Liver (tissue), 8 donors: ENCODE measurements at regions not wholly inside any gene's neighbourhood (a gene's known extent, or its start where the extent isn't known, plus 50 kb on each side); places are given as distances from the start of the nearest gene placed in this dataset.
"Not testable (repeated sequence)": the region's sequence is repeated elsewhere in the genome, so short reads cannot be mapped to it uniquely, and the experiment has no call there.

ENCODE experiments used
- DNase-seq: peaks from one replicate; pipeline ENCODE4 v3.0.0-alpha.2; 2017; ENCODE audit warnings: low spot score
- H3K27ac ChIP-seq, 2 donors: one replicate each; pipeline ENCODE4 v1.7.0; 2013; ENCODE audit warnings: inconsistent platforms in 2 of 2, low read length in 2 of 2, control low read depth in 1 of 2, low read depth in 1 of 2, mild to moderate bottlenecking in 1 of 2
- H3K27me3 ChIP-seq, 4 donors: one replicate each; pipeline versions ENCODE4 v1.6.1 to v1.7.0; 2013; ENCODE audit warnings: low read length in 3 of 4, inconsistent platforms in 1 of 4, mild to moderate bottlenecking in 1 of 4, moderate library complexity in 1 of 4; ENCODE audit not compliant: control insufficient read depth in 4 of 4, insufficient read depth in 4 of 4
- H3K36me3 ChIP-seq, 4 donors: one replicate each; pipeline versions ENCODE4 v1.6.1 to v1.7.0; 2013; ENCODE audit warnings: low read length in 3 of 4, mild to moderate bottlenecking in 3 of 4, low read depth in 1 of 4, moderate library complexity in 1 of 4; ENCODE audit not compliant: control insufficient read depth in 4 of 4, insufficient read depth in 3 of 4
- H3K4me1 ChIP-seq, 4 donors: one replicate each; pipeline versions ENCODE4 v1.6.1 to v1.7.0; 2013; ENCODE audit warnings: low read length in 3 of 4, mild to moderate bottlenecking in 3 of 4, moderate library complexity in 1 of 4; ENCODE audit not compliant: control insufficient read depth in 4 of 4, insufficient read depth in 4 of 4
- H3K4me3 ChIP-seq, 3 donors: one replicate each; pipeline versions ENCODE4 v1.6.1 to v1.7.0; 2013; ENCODE audit warnings: low read length in 3 of 3, control low read depth in 1 of 3, low read depth in 1 of 3, mild to moderate bottlenecking in 1 of 3
- H3K9ac ChIP-seq, 2 donors: one replicate each; pipeline ENCODE4 v1.7.0; 2013; ENCODE audit warnings: low read length in 2 of 2, mild to moderate bottlenecking in 2 of 2, moderate library complexity in 2 of 2, control low read depth in 1 of 2, low read depth in 1 of 2
- H3K9me3 ChIP-seq, 4 donors: one replicate each; pipeline versions ENCODE4 v1.6.1 to v1.7.0; 2013; ENCODE audit warnings: low read length in 3 of 4; ENCODE audit not compliant: control insufficient read depth in 4 of 4
- ATF3 ChIP-seq: IDR thresholded peaks from 2 replicates; pipeline ENCODE4 v1.6.1; 2016; ENCODE audit warnings: antibody characterized with exemption
- CTCF ChIP-seq: fragments of 150-350 bp; IDR thresholded peaks from 2 replicates; pipeline ENCODE4 v1.5.1; 2017; ENCODE audit warnings: improper control_type of control experiment, low read depth, low read length; ENCODE audit not compliant: missing input control
- EGR1 ChIP-seq, 2 donors: IDR thresholded peaks; 2 replicates each; pipeline ENCODE4 v1.6.1; 2016 to 2018; ENCODE audit warnings: antibody characterized with exemption in 2 of 2, low read depth in 2 of 2
- FOXA1 ChIP-seq: IDR thresholded peaks from 2 replicates; pipeline ENCODE4 v1.6.1; 2016; ENCODE audit warnings: antibody characterized with exemption
- FOXA2 ChIP-seq: IDR thresholded peaks from 2 replicates; pipeline ENCODE4 v1.6.1; 2016; ENCODE audit warnings: antibody characterized with exemption
- GABPA ChIP-seq, 2 donors: IDR thresholded peaks in 1 of 2; conservative IDR thresholded peaks in 1 of 2; 2 replicates each; pipeline ENCODE4 v1.6.1; 2016; ENCODE audit warnings: antibody characterized with exemption in 2 of 2, mild to moderate bottlenecking in 1 of 2, moderate library complexity in 1 of 2
- HNF4A ChIP-seq, 2 donors: conservative IDR thresholded peaks; 2 replicates each; pipeline ENCODE4 v1.6.1; 2016; ENCODE audit warnings: antibody characterized with exemption in 2 of 2, mild to moderate bottlenecking in 2 of 2
- HNF4G ChIP-seq: IDR thresholded peaks from 2 replicates; pipeline ENCODE4 v1.6.1; 2016; ENCODE audit warnings: antibody characterized with exemption
- JUND ChIP-seq, 2 donors: IDR thresholded peaks; 2 replicates each; pipeline ENCODE4 v1.6.1; 2016; ENCODE audit warnings: antibody characterized with exemption in 2 of 2
- NR2F2 ChIP-seq: IDR thresholded peaks from 2 replicates; pipeline ENCODE4 v1.6.1; 2016; ENCODE audit warnings: antibody characterized with exemption
- RAD21 ChIP-seq, 2 donors: IDR thresholded peaks; 2 replicates each; pipeline ENCODE4 v1.6.1; 2016; ENCODE audit warnings: antibody characterized with exemption in 2 of 2, mild to moderate bottlenecking in 2 of 2
- RXRA ChIP-seq, 2 donors: IDR thresholded peaks; 2 replicates each; pipeline ENCODE4 v1.6.1; 2017 to 2018; ENCODE audit warnings: antibody characterized with exemption in 2 of 2, mild to moderate bottlenecking in 1 of 2
- SP1 ChIP-seq: IDR thresholded peaks from 2 replicates; pipeline ENCODE4 v1.6.1; 2018; ENCODE audit warnings: antibody characterized with exemption, mild to moderate bottlenecking
- TAF1 ChIP-seq: conservative IDR thresholded peaks from 2 replicates; pipeline ENCODE4 v1.6.1; 2016; ENCODE audit warnings: antibody characterized with exemption, mild to moderate bottlenecking
- YY1 ChIP-seq: IDR thresholded peaks from 2 replicates; pipeline ENCODE4 v1.6.1; 2016; ENCODE audit warnings: antibody characterized with exemption, mild to moderate bottlenecking
- WGBS: extraction: QIAGEN DNeasy Blood & Tissue Kit; methylation state at CpG from one replicate; pipeline ENCODE4 v1.1.7; 2013; 5-methylcytosine and 5-hydroxymethylcytosine counted together
- TF ChIP-seq, protein P1 (sequence below): IDR thresholded peaks from 2 replicates; pipeline ENCODE4 v1.6.1; 2016; ENCODE audit warnings: antibody characterized with exemption
- TF ChIP-seq, protein P2 (sequence below): IDR thresholded peaks from 2 replicates; pipeline ENCODE4 v1.6.1; 2016; ENCODE audit warnings: antibody characterized with exemption, mild to moderate bottlenecking
- TF ChIP-seq, protein P3 (sequence below): IDR thresholded peaks from 2 replicates; pipeline ENCODE4 v1.6.1; 2016; ENCODE audit warnings: antibody characterized with exemption
- donor health status: healthy.
- donor health status: healthy.
- donor health status: healthy.
- donor health status: healthy.
- donor health status: healthy.

DNA sequence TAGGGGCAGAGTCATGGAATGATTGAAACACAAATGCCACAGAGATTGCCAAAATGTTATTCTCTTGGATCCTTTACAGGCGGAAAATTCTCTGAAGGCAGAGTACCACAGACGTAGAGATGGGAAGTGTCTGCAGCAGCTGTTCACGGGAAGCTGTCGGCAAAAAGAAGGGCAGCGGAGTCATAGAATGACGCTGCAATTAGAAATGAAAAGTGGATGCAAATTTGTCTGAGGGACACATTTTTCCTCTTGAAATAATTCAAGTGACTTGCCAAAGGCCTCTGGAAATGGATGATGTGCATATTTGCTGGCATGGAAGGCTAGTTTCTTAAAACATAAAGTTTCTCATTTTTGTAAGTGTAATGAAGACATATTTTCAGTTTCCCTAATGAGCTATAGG lies 77.5 kb upstream of the PLD5 start:
- H3K9ac ChIP-seq: no peak overlapping the region
- TF ChIP-seq EGR1 (IDR thresholded peaks at IDR 0.05; ENCODE audit: low read depth in 2 of 2) (no peak), YY1 (no peak), FOXA1 (no peak), CTCF (no peak), NR2F2 (no peak), JUND (IDR thresholded peaks at IDR 0.05) (no peak), HNF4G (no peak), ATF3 (no peak), FOXA2 (no peak), GABPA (IDR thresholded peaks at IDR 0.05 in 1 of 2, conservative IDR thresholded peaks at IDR 0.05 in 1 of 2) (no peak), TAF1 (no peak), HNF4A (conservative IDR thresholded peaks at IDR 0.05) (no peak), SP1 (no peak), RXRA (IDR thresholded peaks at IDR 0.05) (no peak), RAD21 (IDR thresholded peaks at IDR 0.05) (no peak)
- TF ChIP-seq, protein P1, sequence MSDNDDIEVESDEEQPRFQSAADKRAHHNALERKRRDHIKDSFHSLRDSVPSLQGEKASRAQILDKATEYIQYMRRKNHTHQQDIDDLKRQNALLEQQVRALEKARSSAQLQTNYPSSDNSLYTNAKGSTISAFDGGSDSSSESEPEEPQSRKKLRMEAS: no peak
- TF ChIP-seq, protein P2, sequence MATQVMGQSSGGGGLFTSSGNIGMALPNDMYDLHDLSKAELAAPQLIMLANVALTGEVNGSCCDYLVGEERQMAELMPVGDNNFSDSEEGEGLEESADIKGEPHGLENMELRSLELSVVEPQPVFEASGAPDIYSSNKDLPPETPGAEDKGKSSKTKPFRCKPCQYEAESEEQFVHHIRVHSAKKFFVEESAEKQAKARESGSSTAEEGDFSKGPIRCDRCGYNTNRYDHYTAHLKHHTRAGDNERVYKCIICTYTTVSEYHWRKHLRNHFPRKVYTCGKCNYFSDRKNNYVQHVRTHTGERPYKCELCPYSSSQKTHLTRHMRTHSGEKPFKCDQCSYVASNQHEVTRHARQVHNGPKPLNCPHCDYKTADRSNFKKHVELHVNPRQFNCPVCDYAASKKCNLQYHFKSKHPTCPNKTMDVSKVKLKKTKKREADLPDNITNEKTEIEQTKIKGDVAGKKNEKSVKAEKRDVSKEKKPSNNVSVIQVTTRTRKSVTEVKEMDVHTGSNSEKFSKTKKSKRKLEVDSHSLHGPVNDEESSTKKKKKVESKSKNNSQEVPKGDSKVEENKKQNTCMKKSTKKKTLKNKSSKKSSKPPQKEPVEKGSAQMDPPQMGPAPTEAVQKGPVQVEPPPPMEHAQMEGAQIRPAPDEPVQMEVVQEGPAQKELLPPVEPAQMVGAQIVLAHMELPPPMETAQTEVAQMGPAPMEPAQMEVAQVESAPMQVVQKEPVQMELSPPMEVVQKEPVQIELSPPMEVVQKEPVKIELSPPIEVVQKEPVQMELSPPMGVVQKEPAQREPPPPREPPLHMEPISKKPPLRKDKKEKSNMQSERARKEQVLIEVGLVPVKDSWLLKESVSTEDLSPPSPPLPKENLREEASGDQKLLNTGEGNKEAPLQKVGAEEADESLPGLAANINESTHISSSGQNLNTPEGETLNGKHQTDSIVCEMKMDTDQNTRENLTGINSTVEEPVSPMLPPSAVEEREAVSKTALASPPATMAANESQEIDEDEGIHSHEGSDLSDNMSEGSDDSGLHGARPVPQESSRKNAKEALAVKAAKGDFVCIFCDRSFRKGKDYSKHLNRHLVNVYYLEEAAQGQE: no peak
- TF ChIP-seq, protein P3, sequence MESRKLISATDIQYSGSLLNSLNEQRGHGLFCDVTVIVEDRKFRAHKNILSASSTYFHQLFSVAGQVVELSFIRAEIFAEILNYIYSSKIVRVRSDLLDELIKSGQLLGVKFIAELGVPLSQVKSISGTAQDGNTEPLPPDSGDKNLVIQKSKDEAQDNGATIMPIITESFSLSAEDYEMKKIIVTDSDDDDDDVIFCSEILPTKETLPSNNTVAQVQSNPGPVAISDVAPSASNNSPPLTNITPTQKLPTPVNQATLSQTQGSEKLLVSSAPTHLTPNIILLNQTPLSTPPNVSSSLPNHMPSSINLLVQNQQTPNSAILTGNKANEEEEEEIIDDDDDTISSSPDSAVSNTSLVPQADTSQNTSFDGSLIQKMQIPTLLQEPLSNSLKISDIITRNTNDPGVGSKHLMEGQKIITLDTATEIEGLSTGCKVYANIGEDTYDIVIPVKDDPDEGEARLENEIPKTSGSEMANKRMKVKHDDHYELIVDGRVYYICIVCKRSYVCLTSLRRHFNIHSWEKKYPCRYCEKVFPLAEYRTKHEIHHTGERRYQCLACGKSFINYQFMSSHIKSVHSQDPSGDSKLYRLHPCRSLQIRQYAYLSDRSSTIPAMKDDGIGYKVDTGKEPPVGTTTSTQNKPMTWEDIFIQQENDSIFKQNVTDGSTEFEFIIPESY: no peak
- no peak for DNase-seq
- H3K36me3 ChIP-seq: no peaks in the 10 kb centered on the region
- H3K27ac ChIP-seq: no peak overlapping the region
- H3K9me3 ChIP-seq: peaks cover 0 to 2% (median 0%) of the 10 kb centered on the region in 4 donors
- no peak overlapping the region for H3K4me3 ChIP-seq
- 77% methylated on average over 6 of the region's 6 CpGs for WGBS
- H3K27me3 ChIP-seq: no peaks in the 10 kb centered on the region
- H3K4me1 ChIP-seq: no peaks in the 10 kb centered on the region

- not testable (repeated sequence) for H3K4me3 ChIP-seq, H3K27me3 ChIP-seq, H3K36me3 ChIP-seq, DNase-seq, H3K9me3 ChIP-seq, H3K9ac ChIP-seq, H3K4me1 ChIP-seq, H3K27ac ChIP-seq
- 14% methylated on average over 2 of the region's 2 CpGs for WGBS
Measured at GRCh38 chr1:242593756-242594155, 69.3 kb upstream of the PLD5 start.
